PC-9 (cell line): ENCODE measurements at regions not wholly inside any gene's neighbourhood (a gene's known extent, or its start where the extent isn't known, plus 50 kb on each side); places are given as distances from the start of the nearest gene placed in this dataset.

Source experiments
- BruUV-seq: library from RNA; stranded (reverse); fragments of 400-500 nt; replicated peaks from 2 replicates; lab custom pipeline; 2021; lab: Mats Ljungman, UMichigan
- CTCF ChIA-PET: fragments of 300-600 bp; sonication (Branson Sonifier 250); formaldehyde crosslinking; loops from one replicate; lab custom pipeline; 2022; ENCODE audit warnings: antibody characterized with exemption; lab: Charles Lee
- POLR2A ChIA-PET: fragments of 300-600 bp; sonication (Branson Sonifier 250); formaldehyde crosslinking; loops from one replicate; lab custom pipeline; 2022; ENCODE audit warnings: antibody characterized with exemption; ENCODE audit not compliant: unreplicated experiment; lab: Charles Lee
- DNase-seq, 2 experiments: peaks; one replicate each; pipeline versions ENCODE4 v3.0.0 to v3.0.0-alpha.2; 2015 to 2022; ENCODE audit warnings: mixed read lengths in 1 of 2
- H2AFZ ChIP-seq: fragments of 200-600 bp; sonication (generic); 2 replicates; pipeline ENCODE4 v1.8.1; 2017; ENCODE audit warnings: antibody characterized with exemption
- H3F3A ChIP-seq: fragments of 200-600 bp; sonication (generic); 2 replicates; pipeline ENCODE4 v1.8.1; 2017; ENCODE audit warnings: antibody characterized with exemption, mild to moderate bottlenecking, low read depth; ENCODE audit not compliant: insufficient read depth
- H3K27ac ChIP-seq: fragments of 200-600 bp; sonication (generic); 2 replicates; pipeline ENCODE4 v1.6.1; 2016; ENCODE audit warnings: mixed run types
- H3K27me3 ChIP-seq: fragments of 200-600 bp; sonication (generic); 2 replicates; pipeline ENCODE4 v1.6.1; 2016; ENCODE audit warnings: low read depth, mixed run types; ENCODE audit not compliant: insufficient read depth
- H3K36me3 ChIP-seq: fragments of 200-600 bp; sonication (generic); 2 replicates; pipeline ENCODE4 v1.6.1; 2016; ENCODE audit warnings: low read depth, mixed run types
- H3K4me1 ChIP-seq: fragments of 200-600 bp; sonication (generic); replicated peaks from 2 replicates; pipeline ENCODE4 v1.6.1; 2016; ENCODE audit warnings: mixed run types; ENCODE audit not compliant: insufficient read depth
- H3K4me2 ChIP-seq: fragments of 200-600 bp; sonication (generic); 2 replicates; pipeline ENCODE4 v1.6.1; 2017; ENCODE audit warnings: mixed run types
- H3K4me3 ChIP-seq: fragments of 200-600 bp; sonication (generic); 2 replicates; pipeline ENCODE4 v1.6.1; 2016; ENCODE audit warnings: mixed run types
- H3K79me2 ChIP-seq: fragments of 200-600 bp; sonication (generic); 2 replicates; pipeline ENCODE4 v1.6.1; 2017; ENCODE audit warnings: low read depth, mixed run types
- H3K9me2 ChIP-seq: fragments of 200-600 bp; sonication (generic); 2 replicates; pipeline ENCODE4 v1.8.1; 2017; ENCODE audit warnings: mild to moderate bottlenecking; ENCODE audit not compliant: insufficient read depth
- H3K9me3 ChIP-seq: fragments of 200-600 bp; sonication (generic); 2 replicates; pipeline ENCODE4 v1.8.1; 2016; ENCODE audit warnings: low read depth; ENCODE audit not compliant: insufficient read depth
- H4K20me1 ChIP-seq: fragments of 200-600 bp; sonication (generic); 2 replicates; pipeline ENCODE4 v1.8.1; 2017; ENCODE audit not compliant: insufficient read depth
- EZH2 ChIP-seq: fragments of 200-600 bp; sonication (generic); IDR thresholded peaks from 2 replicates; pipeline ENCODE4 v1.8.0; 2017; ENCODE audit warnings: antibody characterized with exemption, low read depth
- intact Hi-C: fragments of 100-400 bp; cut with micrococcal nuclease; formaldehyde crosslinking; loops from one replicate; pipeline ENCODE4 v1.10.0; 2022; ENCODE audit not compliant: unreplicated experiment
- TF ChIP-seq, protein P1 (sequence below): fragments of 200-600 bp; sonication (generic); conservative IDR thresholded peaks from 2 replicates; pipeline ENCODE4 v1.6.1; 2017; ENCODE audit warnings: mixed run types, antibody characterized with exemption, mild to moderate bottlenecking, moderate library complexity

DNA sequence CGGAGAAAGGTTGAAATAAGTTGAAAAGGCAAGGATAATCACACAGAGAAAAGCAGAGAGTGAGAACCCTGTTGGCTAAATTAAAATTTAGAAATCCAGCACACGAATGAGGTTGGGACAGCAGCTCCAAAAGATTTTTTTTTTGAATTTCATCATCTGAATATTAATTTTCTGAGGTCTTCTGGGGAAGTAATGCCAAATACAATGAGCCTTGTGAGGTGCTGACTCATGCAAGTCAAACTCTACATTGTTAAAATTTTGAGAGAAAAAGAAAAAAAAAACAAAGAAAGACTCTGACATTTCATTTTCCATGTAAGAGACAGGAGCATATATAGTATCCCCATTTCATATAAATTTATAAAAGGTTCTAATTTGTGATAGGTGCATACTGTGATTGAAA lies 614.2 kb upstream of the CDH2 start:
- ChIA-PET POLR2A (no interaction called here), CTCF (no interaction called here)
- no peak overlapping the region for H3K27ac ChIP-seq
- H3K4me2 ChIP-seq = no peak overlapping the region
- H2AFZ ChIP-seq = no peak overlapping the region
- no peaks in the 10 kb centered on the region; the same call in 1 of the 2 replicates for H3F3A ChIP-seq
- intact Hi-C loops = loop anchor here (10.0 kb wide), 1 partner anchor 206 kb away; no protein-coding TSS in a partner anchor
- H3K27me3 ChIP-seq = no peaks in the 10 kb centered on the region
- no peaks in the 10 kb centered on the region for H3K9me3 ChIP-seq
- H3K9me2 ChIP-seq = no peaks in the 10 kb centered on the region
- H4K20me1 ChIP-seq = no peaks in the 10 kb centered on the region
- no peak overlapping the region for H3K4me3 ChIP-seq
- TF ChIP-seq, protein P1, sequence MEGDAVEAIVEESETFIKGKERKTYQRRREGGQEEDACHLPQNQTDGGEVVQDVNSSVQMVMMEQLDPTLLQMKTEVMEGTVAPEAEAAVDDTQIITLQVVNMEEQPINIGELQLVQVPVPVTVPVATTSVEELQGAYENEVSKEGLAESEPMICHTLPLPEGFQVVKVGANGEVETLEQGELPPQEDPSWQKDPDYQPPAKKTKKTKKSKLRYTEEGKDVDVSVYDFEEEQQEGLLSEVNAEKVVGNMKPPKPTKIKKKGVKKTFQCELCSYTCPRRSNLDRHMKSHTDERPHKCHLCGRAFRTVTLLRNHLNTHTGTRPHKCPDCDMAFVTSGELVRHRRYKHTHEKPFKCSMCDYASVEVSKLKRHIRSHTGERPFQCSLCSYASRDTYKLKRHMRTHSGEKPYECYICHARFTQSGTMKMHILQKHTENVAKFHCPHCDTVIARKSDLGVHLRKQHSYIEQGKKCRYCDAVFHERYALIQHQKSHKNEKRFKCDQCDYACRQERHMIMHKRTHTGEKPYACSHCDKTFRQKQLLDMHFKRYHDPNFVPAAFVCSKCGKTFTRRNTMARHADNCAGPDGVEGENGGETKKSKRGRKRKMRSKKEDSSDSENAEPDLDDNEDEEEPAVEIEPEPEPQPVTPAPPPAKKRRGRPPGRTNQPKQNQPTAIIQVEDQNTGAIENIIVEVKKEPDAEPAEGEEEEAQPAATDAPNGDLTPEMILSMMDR = no peak
- TF ChIP-seq EZH2 = no peak
- H3K79me2 ChIP-seq = no peaks in the 10 kb centered on the region
- peaks cover 19% of the 10 kb centered on the region for H3K4me1 ChIP-seq
- no peak for DNase-seq
- no TSS peak for BruUV-seq
- no peaks in the 10 kb centered on the region for H3K36me3 ChIP-seq

DNA sequence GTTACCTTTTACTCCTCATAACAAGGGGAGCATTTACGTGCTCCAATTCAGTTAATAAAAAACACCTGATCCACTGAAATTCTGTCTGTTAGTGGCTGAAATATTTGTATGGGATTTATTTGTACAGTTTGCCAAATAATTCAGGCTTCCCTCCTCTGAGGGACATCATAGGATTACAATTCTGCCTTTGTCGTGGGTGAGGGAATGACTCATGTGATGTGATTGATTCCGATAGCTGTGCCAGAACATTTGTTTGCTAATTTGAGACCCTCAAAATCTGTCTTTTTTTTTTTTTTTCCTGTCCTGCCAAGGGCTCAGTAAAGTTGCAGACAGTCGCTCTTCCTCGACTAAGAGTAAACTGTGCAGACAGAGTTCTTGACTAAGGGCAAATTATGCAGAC lies 612.6 kb upstream of the CDH2 start:
- intact Hi-C loops = no loop called here
- ChIA-PET CTCF (no interaction called here), POLR2A (no interaction called here)
- H3F3A ChIP-seq = no peaks in the 10 kb centered on the region; the same call in 1 of the 2 replicates
- H3K4me3 ChIP-seq = no peak overlapping the region
- H3K27me3 ChIP-seq = no peaks in the 10 kb centered on the region
- no peaks in the 10 kb centered on the region for H3K36me3 ChIP-seq
- peaks cover 7% of the 10 kb centered on the region for H3K4me1 ChIP-seq
- no peak overlapping the region for H3K27ac ChIP-seq
- H3K79me2 ChIP-seq = no peaks in the 10 kb centered on the region
- no peaks in the 10 kb centered on the region for H4K20me1 ChIP-seq
- TF ChIP-seq, protein P1 = no peak
- TF ChIP-seq EZH2 = no peak
- H3K9me2 ChIP-seq = no peaks in the 10 kb centered on the region
- no peak for DNase-seq
- no peak overlapping the region for H2AFZ ChIP-seq
- BruUV-seq = no TSS peak
- no peak overlapping the region for H3K4me2 ChIP-seq
- no peaks in the 10 kb centered on the region for H3K9me3 ChIP-seq

DNA sequence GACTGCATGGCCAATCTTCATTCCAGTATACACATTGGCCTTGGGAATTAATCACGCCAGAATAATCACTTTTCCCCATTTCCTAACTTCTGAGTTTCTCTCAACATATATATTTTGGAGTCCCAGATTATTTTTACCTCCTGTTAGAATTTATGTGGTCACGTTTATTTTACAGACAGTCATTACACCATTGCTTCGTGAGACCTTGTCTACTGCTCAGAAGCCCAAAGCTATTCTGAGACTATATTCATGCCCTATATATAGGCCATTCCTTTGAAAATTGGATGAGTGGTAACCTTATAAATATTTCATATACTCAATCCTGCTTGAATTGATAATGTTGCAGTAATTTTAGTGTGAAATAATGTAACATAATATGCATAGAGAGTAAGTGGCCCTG lies 610.0 kb upstream of the CDH2 start:
- H2AFZ ChIP-seq = no peak overlapping the region
- ChIA-PET CTCF (no interaction called here), POLR2A (no interaction called here)
- intact Hi-C loops = no loop called here
- H3K79me2 ChIP-seq = no peaks in the 10 kb centered on the region
- H3K4me2 ChIP-seq = no peak overlapping the region
- H3K9me3 ChIP-seq = no peaks in the 10 kb centered on the region
- H3K36me3 ChIP-seq = no peaks in the 10 kb centered on the region
- no peaks in the 10 kb centered on the region for H3K9me2 ChIP-seq
- BruUV-seq = no TSS peak
- no peaks in the 10 kb centered on the region for H3K27me3 ChIP-seq
- no peak overlapping the region for H3K27ac ChIP-seq
- no peaks in the 10 kb centered on the region for H4K20me1 ChIP-seq
- no peaks in the 10 kb centered on the region for H3F3A ChIP-seq
- TF ChIP-seq, protein P1 = no peak
- TF ChIP-seq EZH2 = no peak
- no peak for DNase-seq
- H3K4me3 ChIP-seq = no peak overlapping the region
- H3K4me1 ChIP-seq = no peaks in the 10 kb centered on the region
